HCT116 (cell line): ENCODE measurements at regions not wholly inside any gene's neighbourhood (a gene's known extent, or its start where the extent isn't known, plus 50 kb on each side); places are given as distances from the start of the nearest gene placed in this dataset.

Experiments used
- CBX3 ChIP-seq: IDR thresholded peaks from 2 replicates; pipeline ENCODE4 v1.6.1; 2012; ENCODE audit warnings: low read depth
- EZH2 ChIP-seq: fragments of 200-600 bp; sonication (generic); IDR thresholded peaks from 2 replicates; pipeline ENCODE4 v1.6.1; 2017; ENCODE audit warnings: antibody characterized with exemption, mixed run types
- EZH2phosphoT487 ChIP-seq: fragments of 200-600 bp; IDR thresholded peaks from 2 replicates; pipeline ENCODE4 v1.6.1; 2018; ENCODE audit warnings: antibody characterized with exemption, borderline replicate concordance
- MAX ChIP-seq: IDR thresholded peaks from 2 replicates; pipeline ENCODE4 v1.6.1; 2012
- POLR2A ChIP-seq: IDR thresholded peaks from 2 replicates; pipeline ENCODE4 v1.7.0; 2011; ENCODE audit warnings: borderline replicate concordance; ENCODE audit not compliant: insufficient read depth, insufficient read length; ENCODE audit errors: extremely low read depth
- POLR2AphosphoS5 ChIP-seq: IDR thresholded peaks from 2 replicates; pipeline ENCODE4 v1.6.1; 2011; ENCODE audit warnings: mild to moderate bottlenecking, low read depth, low read length, moderate library complexity
- RAD21 ChIP-seq: IDR thresholded peaks from 2 replicates; pipeline ENCODE4 v1.6.1; 2012; ENCODE audit warnings: low read depth, mild to moderate bottlenecking
- TF ChIP-seq, protein P1 (sequence below), 3 experiments: fragments of 200-600 bp in 1 of 3; sonication (generic) in 1 of 3; IDR thresholded peaks in 2 of 3; conservative IDR thresholded peaks in 1 of 3; 2 replicates each; pipeline ENCODE4 v1.5.1; 2012 to 2017; ENCODE audit warnings: low read depth in 2 of 3, low read length in 2 of 3, antibody characterized with exemption in 1 of 3, borderline replicate concordance in 1 of 3, control low read depth in 1 of 3, mild to moderate bottlenecking in 1 of 3, mixed read lengths in 1 of 3, mixed run types in 1 of 3, moderate library complexity in 1 of 3; ENCODE audit not compliant: insufficient read depth in 1 of 3
- TF ChIP-seq, protein P2 (sequence below): IDR thresholded peaks from 2 replicates; pipeline ENCODE4 v1.6.1; 2012; ENCODE audit warnings: low read depth

DNA sequence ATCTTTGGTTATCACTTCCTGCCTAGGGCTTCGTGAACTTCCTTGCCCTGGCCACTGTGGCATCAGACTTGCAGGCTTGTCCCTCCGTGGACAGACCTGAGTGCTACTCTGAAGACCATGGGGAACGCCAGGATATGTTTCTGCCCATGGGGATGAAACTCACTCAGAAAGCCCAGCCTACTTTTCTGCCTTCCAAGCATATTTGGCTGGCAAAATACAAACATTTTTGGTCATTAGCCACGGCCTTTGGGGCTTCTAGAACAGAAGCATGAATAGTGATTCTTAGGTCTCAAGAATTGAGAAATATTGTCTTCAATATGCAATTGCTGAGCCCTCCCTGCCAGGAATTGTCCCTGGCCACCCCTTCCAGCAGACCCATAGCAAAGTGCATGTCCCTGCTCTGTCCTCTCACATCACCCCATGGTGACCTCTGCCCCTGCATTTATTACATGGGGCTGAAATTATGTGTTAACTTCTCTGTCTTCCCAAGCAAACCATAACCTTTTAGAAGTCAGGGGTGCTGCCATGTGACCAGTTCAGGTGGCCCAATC lies 152.4 kb downstream of the OSR1 start:
- TF ChIP-seq, protein P1, sequence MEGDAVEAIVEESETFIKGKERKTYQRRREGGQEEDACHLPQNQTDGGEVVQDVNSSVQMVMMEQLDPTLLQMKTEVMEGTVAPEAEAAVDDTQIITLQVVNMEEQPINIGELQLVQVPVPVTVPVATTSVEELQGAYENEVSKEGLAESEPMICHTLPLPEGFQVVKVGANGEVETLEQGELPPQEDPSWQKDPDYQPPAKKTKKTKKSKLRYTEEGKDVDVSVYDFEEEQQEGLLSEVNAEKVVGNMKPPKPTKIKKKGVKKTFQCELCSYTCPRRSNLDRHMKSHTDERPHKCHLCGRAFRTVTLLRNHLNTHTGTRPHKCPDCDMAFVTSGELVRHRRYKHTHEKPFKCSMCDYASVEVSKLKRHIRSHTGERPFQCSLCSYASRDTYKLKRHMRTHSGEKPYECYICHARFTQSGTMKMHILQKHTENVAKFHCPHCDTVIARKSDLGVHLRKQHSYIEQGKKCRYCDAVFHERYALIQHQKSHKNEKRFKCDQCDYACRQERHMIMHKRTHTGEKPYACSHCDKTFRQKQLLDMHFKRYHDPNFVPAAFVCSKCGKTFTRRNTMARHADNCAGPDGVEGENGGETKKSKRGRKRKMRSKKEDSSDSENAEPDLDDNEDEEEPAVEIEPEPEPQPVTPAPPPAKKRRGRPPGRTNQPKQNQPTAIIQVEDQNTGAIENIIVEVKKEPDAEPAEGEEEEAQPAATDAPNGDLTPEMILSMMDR (IDR thresholded peaks at IDR 0.05 in 2 of 3, conservative IDR thresholded peaks at IDR 0.05 in 1 of 3; ENCODE audit: borderline replicate concordance in 1 of 3, insufficient read depth in 1 of 3, low read depth in 2 of 3, low read length in 2 of 3), result no peak
- TF ChIP-seq RAD21 (no peak), MAX (no peak), POLR2A (no peak), EZH2phosphoT487 (no peak), CBX3 (no peak), EZH2 (no peak), POLR2AphosphoS5 (no peak)
- TF ChIP-seq, protein P2, sequence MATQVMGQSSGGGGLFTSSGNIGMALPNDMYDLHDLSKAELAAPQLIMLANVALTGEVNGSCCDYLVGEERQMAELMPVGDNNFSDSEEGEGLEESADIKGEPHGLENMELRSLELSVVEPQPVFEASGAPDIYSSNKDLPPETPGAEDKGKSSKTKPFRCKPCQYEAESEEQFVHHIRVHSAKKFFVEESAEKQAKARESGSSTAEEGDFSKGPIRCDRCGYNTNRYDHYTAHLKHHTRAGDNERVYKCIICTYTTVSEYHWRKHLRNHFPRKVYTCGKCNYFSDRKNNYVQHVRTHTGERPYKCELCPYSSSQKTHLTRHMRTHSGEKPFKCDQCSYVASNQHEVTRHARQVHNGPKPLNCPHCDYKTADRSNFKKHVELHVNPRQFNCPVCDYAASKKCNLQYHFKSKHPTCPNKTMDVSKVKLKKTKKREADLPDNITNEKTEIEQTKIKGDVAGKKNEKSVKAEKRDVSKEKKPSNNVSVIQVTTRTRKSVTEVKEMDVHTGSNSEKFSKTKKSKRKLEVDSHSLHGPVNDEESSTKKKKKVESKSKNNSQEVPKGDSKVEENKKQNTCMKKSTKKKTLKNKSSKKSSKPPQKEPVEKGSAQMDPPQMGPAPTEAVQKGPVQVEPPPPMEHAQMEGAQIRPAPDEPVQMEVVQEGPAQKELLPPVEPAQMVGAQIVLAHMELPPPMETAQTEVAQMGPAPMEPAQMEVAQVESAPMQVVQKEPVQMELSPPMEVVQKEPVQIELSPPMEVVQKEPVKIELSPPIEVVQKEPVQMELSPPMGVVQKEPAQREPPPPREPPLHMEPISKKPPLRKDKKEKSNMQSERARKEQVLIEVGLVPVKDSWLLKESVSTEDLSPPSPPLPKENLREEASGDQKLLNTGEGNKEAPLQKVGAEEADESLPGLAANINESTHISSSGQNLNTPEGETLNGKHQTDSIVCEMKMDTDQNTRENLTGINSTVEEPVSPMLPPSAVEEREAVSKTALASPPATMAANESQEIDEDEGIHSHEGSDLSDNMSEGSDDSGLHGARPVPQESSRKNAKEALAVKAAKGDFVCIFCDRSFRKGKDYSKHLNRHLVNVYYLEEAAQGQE, result no peak
